GM21367 (cell line): ENCODE measurements at regions not wholly inside any gene's neighbourhood (a gene's known extent, or its start where the extent isn't known, plus 50 kb on each side); places are given as distances from the start of the nearest gene placed in this dataset.

ENCODE experiments used
- ATAC-seq: cut with Tn5 transposase; IDR thresholded peaks from one replicate; pipeline ENCODE4 v1.9.1; 2021; ENCODE audit not compliant: unreplicated experiment

- no peak for ATAC-seq
Measured at GRCh38 chr18:78699499-78699898, 280.1 kb upstream of the SALL3 start.

GRCh38 chr18:78701771-78702396 is 277.7 kb upstream of the SALL3 start:
- no peak for ATAC-seq

GRCh38 chr18:78703291-78703690 is 276.3 kb upstream of the SALL3 start:
- ATAC-seq: no peak

- no peak for ATAC-seq
Measured at GRCh38 chr18:78704971-78705461, 274.6 kb upstream of the SALL3 start.

- no peak for ATAC-seq
Measured at GRCh38 chr18:78709261-78709809, 270.3 kb upstream of the SALL3 start.

- no peak for ATAC-seq
Measured at GRCh38 chr18:78711316-78711715, 268.3 kb upstream of the SALL3 start.

- ATAC-seq: no peak
Measured at GRCh38 chr18:78711971-78712370, 267.6 kb upstream of the SALL3 start.

- no peak for ATAC-seq
Measured at GRCh38 chr18:78713069-78713468, 266.5 kb upstream of the SALL3 start.

- no peak for ATAC-seq
Measured at GRCh38 chr18:78713726-78714125, 265.9 kb upstream of the SALL3 start.

GRCh38 chr18:78716022-78716421 is 263.6 kb upstream of the SALL3 start:
- no peak for ATAC-seq

- no peak for ATAC-seq
Measured at GRCh38 chr18:78716581-78716980, 263.0 kb upstream of the SALL3 start.

- ATAC-seq: no peak
Measured at GRCh38 chr18:78717051-78717765, 262.4 kb upstream of the SALL3 start.

- no peak for ATAC-seq
Measured at GRCh38 chr18:78717766-78718150, 261.9 kb upstream of the SALL3 start.

GRCh38 chr18:78719821-78720220 is 259.8 kb upstream of the SALL3 start:
- no peak for ATAC-seq

- ATAC-seq: no peak
Measured at GRCh38 chr18:78720456-78721237, 259.0 kb upstream of the SALL3 start.

GRCh38 chr18:78721238-78721875 is 258.3 kb upstream of the SALL3 start:
- ATAC-seq: no peak

GRCh38 chr18:78721981-78722380 is 257.6 kb upstream of the SALL3 start:
- ATAC-seq: no peak

GRCh38 chr18:78722386-78722785 is 257.2 kb upstream of the SALL3 start:
- ATAC-seq: no peak

- ATAC-seq: no peak
Measured at GRCh38 chr18:78722929-78723710, 256.5 kb upstream of the SALL3 start.

GRCh38 chr18:78724214-78724914 is 255.3 kb upstream of the SALL3 start:
- no peak for ATAC-seq
